Neural progenitor cell (in vitro differentiated cells): ENCODE measurements at regions not wholly inside any gene's neighbourhood (a gene's known extent, or its start where the extent isn't known, plus 50 kb on each side); places are given as distances from the start of the nearest gene placed in this dataset.

Experiments
- DNase-seq: peaks from one replicate; pipeline ENCODE4 v3.0.0-alpha.2; 2016; ENCODE audit warnings: low spot score
- H2AFZ ChIP-seq: fragments of 200-600 bp; sonication (generic); replicated peaks from 2 replicates; pipeline ENCODE4 v1.6.1; 2016; ENCODE audit warnings: antibody characterized with exemption
- H3F3A ChIP-seq: fragments of 200-600 bp; sonication (generic); 2 replicates; pipeline ENCODE4 v1.6.1; 2016; ENCODE audit warnings: antibody characterized with exemption, low read depth
- H3K27ac ChIP-seq: fragments of 200-600 bp; sonication (generic); 2 replicates; pipeline ENCODE4 v1.5.1; 2016; ENCODE audit warnings: mild to moderate bottlenecking
- H3K27me3 ChIP-seq: fragments of 200-600 bp; sonication (generic); 2 replicates; pipeline ENCODE4 v1.6.1; 2016; ENCODE audit warnings: mild to moderate bottlenecking, moderate library complexity
- H3K36me3 ChIP-seq: fragments of 200-600 bp; sonication (generic); 2 replicates; pipeline ENCODE4 v1.5.1; 2016
- H3K4me1 ChIP-seq: fragments of 200-600 bp; sonication (generic); 2 replicates; pipeline ENCODE4 v1.6.1; 2016; ENCODE audit warnings: mixed run types
- H3K4me2 ChIP-seq: fragments of 200-600 bp; sonication (generic); 2 replicates; pipeline ENCODE4 v1.6.1; 2016
- H3K4me3 ChIP-seq: fragments of 200-600 bp; sonication (generic); 2 replicates; pipeline ENCODE4 v1.5.1; 2016
- H3K79me2 ChIP-seq: fragments of 200-600 bp; sonication (generic); 2 replicates; pipeline ENCODE4 v1.6.1; 2016; ENCODE audit warnings: low read depth
- H3K9ac ChIP-seq: fragments of 200-600 bp; sonication (generic); 2 replicates; pipeline ENCODE4 v1.6.1; 2016
- H3K9me3 ChIP-seq: fragments of 200-600 bp; sonication (generic); 2 replicates; pipeline ENCODE4 v1.5.1; 2016; ENCODE audit warnings: low read depth
- H4K20me1 ChIP-seq: fragments of 200-600 bp; sonication (generic); 2 replicates; pipeline ENCODE4 v1.6.1; 2016; ENCODE audit warnings: low read depth
- H3K27ac Mint-ChIP-seq: 3 replicates; pipeline ENCODE4 v1.8.0; 2021; ENCODE audit warnings: mixed read lengths
- H3K27me3 Mint-ChIP-seq: 2 replicates; pipeline ENCODE4 v1.8.0; 2022; ENCODE audit warnings: low read depth, mild to moderate bottlenecking, inconsistent platforms, moderate library complexity, mixed read lengths; ENCODE audit not compliant: insufficient read depth
- H3K36me3 Mint-ChIP-seq: 3 replicates; pipeline ENCODE4 v1.8.0; 2021; ENCODE audit warnings: mixed read lengths
- H3K4me1 Mint-ChIP-seq: 3 replicates; pipeline ENCODE4 v1.8.0; 2021; ENCODE audit warnings: mixed read lengths
- H3K4me3 Mint-ChIP-seq: 3 replicates; pipeline ENCODE4 v1.8.0; 2021; ENCODE audit warnings: mild to moderate bottlenecking, moderate library complexity, mixed read lengths
- H3K9me3 Mint-ChIP-seq: 3 replicates; pipeline ENCODE4 v1.8.0; 2020; ENCODE audit warnings: mixed read lengths
- CTCF ChIP-seq: fragments of 200-600 bp; sonication (generic); IDR thresholded peaks from 2 replicates; pipeline ENCODE4 v1.5.1; 2017; ENCODE audit warnings: antibody characterized with exemption, mild to moderate bottlenecking
- EZH2 ChIP-seq: fragments of 200-600 bp; sonication (generic); IDR thresholded peaks from 2 replicates; pipeline ENCODE4 v1.6.1; 2017; ENCODE audit warnings: antibody characterized with exemption, mild to moderate bottlenecking, moderate library complexity
- EZH2phosphoT487 ChIP-seq: fragments of 200-600 bp; sonication (generic); IDR thresholded peaks from 2 replicates; pipeline ENCODE4 v1.6.1; 2017; ENCODE audit warnings: antibody characterized with exemption

- no peak for TF ChIP-seq EZH2phosphoT487
- TF ChIP-seq CTCF, result no peak
- no peak for TF ChIP-seq EZH2
- H3K9me3 Mint-ChIP-seq, result no peaks in the 10 kb centered on the region
- H3K4me1 ChIP-seq, result peaks cover 28% of the 10 kb centered on the region
These were observed 203.1 kb upstream of the CAMK1G start for GRCh38 chr1:209380420-209380819.

DNA sequence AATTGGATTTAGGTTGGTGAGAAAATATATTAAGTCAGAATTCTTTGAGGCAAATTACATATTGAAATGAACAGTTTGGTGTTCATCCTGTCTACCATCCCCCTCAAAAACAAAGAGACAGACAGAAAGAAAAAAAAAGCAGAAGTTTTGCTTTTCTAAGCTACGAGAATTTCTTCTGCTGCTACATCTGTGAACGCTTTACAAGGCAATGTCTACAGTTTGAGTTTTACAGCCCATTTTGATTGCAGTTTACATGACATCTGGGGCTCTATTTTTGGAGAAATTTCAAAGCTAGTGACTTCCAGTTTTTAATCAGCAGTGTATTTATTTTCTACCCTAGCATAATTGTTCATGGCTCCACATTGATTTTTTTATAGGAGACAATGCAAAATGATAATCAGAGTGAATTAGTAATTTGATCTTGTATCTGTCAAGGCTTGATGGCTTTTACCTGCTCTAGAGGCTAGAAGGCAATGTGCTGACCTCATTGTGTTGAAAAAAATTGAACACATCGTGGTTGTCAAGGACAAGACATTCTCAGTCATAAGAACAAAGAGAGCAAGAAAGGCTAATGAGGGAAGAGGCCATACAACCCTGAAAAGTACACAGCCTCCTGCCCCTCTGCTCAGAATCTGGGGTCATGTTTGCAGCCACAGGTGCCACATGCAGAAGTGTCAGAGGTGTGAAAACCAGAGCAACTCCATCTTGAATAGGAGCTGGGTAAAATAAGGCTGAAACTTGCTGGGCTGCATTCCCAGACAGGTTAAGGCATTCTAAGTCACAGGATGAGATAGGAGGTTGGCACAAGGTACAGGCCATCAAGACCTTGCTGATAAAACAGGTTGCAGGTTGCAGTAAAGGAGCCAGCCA, 201.0 kb upstream of the CAMK1G start:
- TF ChIP-seq EZH2phosphoT487, result no peak
- DNase-seq, result no peak
- Mint-ChIP-seq H3K27me3 (peaks cover 4% of the 10 kb centered on the region), H3K4me3 (no peak overlapping the region), H3K4me1 (peaks cover 8% of the 10 kb centered on the region), H3K36me3 (no peaks in the 10 kb centered on the region), H3K9me3 (no peaks in the 10 kb centered on the region), H3K27ac (no peak overlapping the region)
- H3K4me2 ChIP-seq, result no peak overlapping the region
- no peak overlapping the region for H3K4me3 ChIP-seq
- H3K9ac ChIP-seq, result no peak overlapping the region
- H3F3A ChIP-seq, result no peaks in the 10 kb centered on the region
- peaks cover 26% of the 10 kb centered on the region for H3K4me1 ChIP-seq
- H3K79me2 ChIP-seq, result no peaks in the 10 kb centered on the region
- H3K27ac ChIP-seq, result no peak overlapping the region
- no peaks in the 10 kb centered on the region for H3K27me3 ChIP-seq
- H4K20me1 ChIP-seq, result no peaks in the 10 kb centered on the region
- H3K36me3 ChIP-seq, result no peaks in the 10 kb centered on the region
- H2AFZ ChIP-seq, result no peak overlapping the region
- H3K9me3 ChIP-seq, result no peaks in the 10 kb centered on the region

More at GRCh38 chr1:209380420-209380819, 203.1 kb upstream of the CAMK1G start:
- H3K27ac Mint-ChIP-seq, result no peak overlapping the region
- H3K36me3 Mint-ChIP-seq, result no peaks in the 10 kb centered on the region
- Histone ChIP-seq H4K20me1 (no peaks in the 10 kb centered on the region), H3K9me3 (no peaks in the 10 kb centered on the region), H3K27ac (no peak overlapping the region), H3K36me3 (no peaks in the 10 kb centered on the region), H3K27me3 (no peaks in the 10 kb centered on the region), H3K79me2 (no peaks in the 10 kb centered on the region), H3K9ac (no peak overlapping the region), H3K4me3 (no peak overlapping the region), H3F3A (peaks cover 6% of the 10 kb centered on the region), H2AFZ (no peak overlapping the region), H3K4me2 (no peak overlapping the region)
- peaks cover 4% of the 10 kb centered on the region for H3K27me3 Mint-ChIP-seq
- H3K4me1 Mint-ChIP-seq, result peaks cover 16% of the 10 kb centered on the region
- no peak for DNase-seq
- no peak overlapping the region for H3K4me3 Mint-ChIP-seq

- Histone ChIP-seq H3K9me3 (no peaks in the 10 kb centered on the region), H3K27ac (no peak overlapping the region), H3K4me2 (no peak overlapping the region), H3K4me3 (no peak overlapping the region), H3K9ac (no peak overlapping the region), H3F3A (no peaks in the 10 kb centered on the region), H2AFZ (no peak overlapping the region), H3K4me1 (peaks cover 26% of the 10 kb centered on the region), H3K36me3 (no peaks in the 10 kb centered on the region), H4K20me1 (no peaks in the 10 kb centered on the region), H3K27me3 (no peaks in the 10 kb centered on the region), H3K79me2 (no peaks in the 10 kb centered on the region)
- H3K27me3 Mint-ChIP-seq, result peaks cover 4% of the 10 kb centered on the region
- no peaks in the 10 kb centered on the region for H3K36me3 Mint-ChIP-seq
- H3K4me1 Mint-ChIP-seq, result peaks cover 8% of the 10 kb centered on the region
- no peak for TF ChIP-seq EZH2
- TF ChIP-seq CTCF, result no peak
- no peak for TF ChIP-seq EZH2phosphoT487
- DNase-seq, result no peak
- H3K9me3 Mint-ChIP-seq, result no peaks in the 10 kb centered on the region
- H3K4me3 Mint-ChIP-seq, result no peak overlapping the region
- no peak overlapping the region for H3K27ac Mint-ChIP-seq
These were observed 200.1 kb upstream of the CAMK1G start for GRCh38 chr1:209383422-209383821.
